Ovary (tissue), 7 donors: ENCODE measurements at regions not wholly inside any gene's neighbourhood (a gene's known extent, or its start where the extent isn't known, plus 50 kb on each side); places are given as distances from the start of the nearest gene placed in this dataset.

Source experiments
- DNase-seq, 5 donors: peaks; one replicate each; pipeline ENCODE4 v3.0.0-alpha.2; 2019 to 2020
- H3K27ac ChIP-seq, 2 donors: fragments of 200-600 bp; one replicate each; pipeline versions ENCODE4 v1.5.1 to v1.8.0; 2019 to 2022
- H3K27me3 ChIP-seq: fragments of 200-600 bp; one replicate; pipeline ENCODE4 v1.8.0; 2022
- H3K36me3 ChIP-seq: fragments of 200-600 bp; sonication (generic); one replicate; pipeline ENCODE4 v1.5.1; 2019
- H3K4me1 ChIP-seq: one replicate; pipeline ENCODE4 v1.8.1; 2013; ENCODE audit warnings: mild to moderate bottlenecking, moderate library complexity; ENCODE audit not compliant: insufficient read depth
- H3K4me3 ChIP-seq: fragments of 200-600 bp; sonication (generic); one replicate; pipeline ENCODE4 v1.5.1; 2017
- H3K9me3 ChIP-seq, 2 donors: fragments of 200-600 bp in 1 of 2; sonication (generic) in 1 of 2; one replicate each; pipeline versions ENCODE4 v1.5.1 to v1.8.1; 2013 to 2019; ENCODE audit warnings: mild to moderate bottlenecking in 1 of 2, moderate library complexity in 1 of 2
- EP300 ChIP-seq: sonication (generic); formaldehyde crosslinking; IDR thresholded peaks from one replicate; pipeline ENCODE4 v1.6.1; 2017; ENCODE audit warnings: antibody characterized with exemption
- POLR2A ChIP-seq: fragments of 450-650 bp; IDR thresholded peaks from one replicate; pipeline ENCODE4 v1.6.1; 2017; ENCODE audit warnings: antibody characterized with exemption, mild to moderate bottlenecking, moderate library complexity
- WGBS, 3 donors: extraction: QIAGEN DNeasy Blood & Tissue Kit in 1 of 3; methylation state at CpG; one replicate each; pipeline versions ENCODE4 v1.1.5 to v1.1.7; 2013 to 2017; 5-methylcytosine and 5-hydroxymethylcytosine counted together
- intact Hi-C, 4 donors: fragments of 100-400 bp; cut with DNase I; formaldehyde crosslinking; loops; one replicate each; pipeline versions ENCODE4 v1.11.0 to v1.15.1; 2022 to 2023
- TF ChIP-seq, protein P1 (sequence below), 3 donors: fragments of 450-650 bp in 2 of 3; fragments of 200-600 bp in 1 of 3; IDR thresholded peaks; one replicate each; pipeline versions ENCODE4 v1.5.1 to v1.8.0; 2016 to 2022; ENCODE audit warnings: antibody characterized with exemption in 3 of 3, mild to moderate bottlenecking in 1 of 3
- donor health status: DM: no; HTN: no; CAD: no; lungs with moderate emphysema.
- donor health status: DM: no; HTN: no; CAD: no.
- donor health status: Bipolar disorder and iron deficiency.
- donor health status: DM: no; HTN: no; CAD: no.
- donor health status: DM: yes; HTN: yes; CAD: no.

- no peaks in the 10 kb centered on the region for H3K27me3 ChIP-seq
- no peak for DNase-seq
- no peaks in the 10 kb centered on the region for H3K4me1 ChIP-seq
- H3K9me3 ChIP-seq, result no peaks in the 10 kb centered on the region
- intact Hi-C loops, result no loop called here
- no peak overlapping the region for H3K27ac ChIP-seq
- no peak for TF ChIP-seq POLR2A
- no peak for TF ChIP-seq EP300
- TF ChIP-seq, protein P1, sequence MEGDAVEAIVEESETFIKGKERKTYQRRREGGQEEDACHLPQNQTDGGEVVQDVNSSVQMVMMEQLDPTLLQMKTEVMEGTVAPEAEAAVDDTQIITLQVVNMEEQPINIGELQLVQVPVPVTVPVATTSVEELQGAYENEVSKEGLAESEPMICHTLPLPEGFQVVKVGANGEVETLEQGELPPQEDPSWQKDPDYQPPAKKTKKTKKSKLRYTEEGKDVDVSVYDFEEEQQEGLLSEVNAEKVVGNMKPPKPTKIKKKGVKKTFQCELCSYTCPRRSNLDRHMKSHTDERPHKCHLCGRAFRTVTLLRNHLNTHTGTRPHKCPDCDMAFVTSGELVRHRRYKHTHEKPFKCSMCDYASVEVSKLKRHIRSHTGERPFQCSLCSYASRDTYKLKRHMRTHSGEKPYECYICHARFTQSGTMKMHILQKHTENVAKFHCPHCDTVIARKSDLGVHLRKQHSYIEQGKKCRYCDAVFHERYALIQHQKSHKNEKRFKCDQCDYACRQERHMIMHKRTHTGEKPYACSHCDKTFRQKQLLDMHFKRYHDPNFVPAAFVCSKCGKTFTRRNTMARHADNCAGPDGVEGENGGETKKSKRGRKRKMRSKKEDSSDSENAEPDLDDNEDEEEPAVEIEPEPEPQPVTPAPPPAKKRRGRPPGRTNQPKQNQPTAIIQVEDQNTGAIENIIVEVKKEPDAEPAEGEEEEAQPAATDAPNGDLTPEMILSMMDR (IDR thresholded peaks at IDR 0.05), result no peak
- no peaks in the 10 kb centered on the region for H3K36me3 ChIP-seq
- WGBS, 3 donors, result 63 to 90% (median 74%) methylated on average over 1 of the region's 1 CpG
- no peak overlapping the region for H3K4me3 ChIP-seq
Measured at GRCh38 chr21:21957490-21957889, 959.3 kb downstream of the NCAM2 start.

- no peak for DNase-seq
- WGBS, 3 donors, result 46 to 77% (median 63%) methylated on average over 1 of the region's 1 CpG
- TF ChIP-seq, protein P1 (IDR thresholded peaks at IDR 0.05), result no peak
- TF ChIP-seq EP300 (no peak), POLR2A (no peak)
- no peak overlapping the region for H3K4me3 ChIP-seq
- H3K36me3 ChIP-seq, result no peaks in the 10 kb centered on the region
- intact Hi-C loops, result no loop called here
- H3K27me3 ChIP-seq, result no peaks in the 10 kb centered on the region
- H3K4me1 ChIP-seq, result no peaks in the 10 kb centered on the region
- H3K27ac ChIP-seq, result no peak overlapping the region
- H3K9me3 ChIP-seq, result no peaks in the 10 kb centered on the region
Measured at GRCh38 chr21:21963911-21964310, 965.7 kb downstream of the NCAM2 start.

GRCh38 chr21:21968810-21969209 is 970.6 kb downstream of the NCAM2 start:
- H3K27me3 ChIP-seq, result no peaks in the 10 kb centered on the region
- no peak for DNase-seq
- WGBS, 3 donors, result 61 to 69% (median 66%) methylated on average over 2 of the region's 2 CpGs
- H3K4me3 ChIP-seq, result no peak overlapping the region
- no peaks in the 10 kb centered on the region for H3K36me3 ChIP-seq
- no peak overlapping the region for H3K27ac ChIP-seq
- H3K4me1 ChIP-seq, result no peaks in the 10 kb centered on the region
- TF ChIP-seq POLR2A (no peak), EP300 (no peak)
- TF ChIP-seq, protein P1 (IDR thresholded peaks at IDR 0.05), result no peak
- H3K9me3 ChIP-seq, result no peaks in the 10 kb centered on the region
- intact Hi-C loops, result no loop called here

GRCh38 chr21:21969211-21969610 is 971.0 kb downstream of the NCAM2 start:
- Histone ChIP-seq H3K27ac (no peak overlapping the region), H3K4me1 (no peaks in the 10 kb centered on the region), H3K36me3 (no peaks in the 10 kb centered on the region), H3K9me3 (no peaks in the 10 kb centered on the region), H3K4me3 (no peak overlapping the region), H3K27me3 (no peaks in the 10 kb centered on the region)
- intact Hi-C loops, result no loop called here
- TF ChIP-seq, protein P1 (IDR thresholded peaks at IDR 0.05), result no peak
- no peak for TF ChIP-seq POLR2A
- TF ChIP-seq EP300, result no peak
- no peak for DNase-seq
- 38 to 59% (median 53%) methylated on average over 2 of the region's 2 CpGs for WGBS, 3 donors

GRCh38 chr21:21971384-21971783 is 973.2 kb downstream of the NCAM2 start:
- Histone ChIP-seq H3K9me3 (no peaks in the 10 kb centered on the region), H3K4me1 (no peaks in the 10 kb centered on the region), H3K4me3 (no peak overlapping the region), H3K27me3 (no peaks in the 10 kb centered on the region), H3K36me3 (no peaks in the 10 kb centered on the region), H3K27ac (no peak overlapping the region)
- DNase-seq, result no peak
- TF ChIP-seq, protein P1 (IDR thresholded peaks at IDR 0.05), result no peak
- TF ChIP-seq EP300 (no peak), POLR2A (no peak)
- intact Hi-C loops, result no loop called here
- WGBS, 3 donors, result 14 to 41% (median 14%) methylated on average over 4 of the region's 4 CpGs
